H1 (cell line): ENCODE measurements at regions not wholly inside any gene's neighbourhood (a gene's known extent, or its start where the extent isn't known, plus 50 kb on each side); places are given as distances from the start of the nearest gene placed in this dataset.

Source experiments
- CTCF ChIA-PET: fragments of 300-600 bp; sonication (Branson Sonifier 250); formaldehyde crosslinking; loops from one replicate; lab custom pipeline; 2021; ENCODE audit not compliant: partially characterized antibody; lab: Charles Lee
- POLR2A ChIA-PET: fragments of 300-600 bp; sonication (Branson Sonifier 250); formaldehyde crosslinking; loops from one replicate; lab custom pipeline; 2021; ENCODE audit warnings: inconsistent platforms; ENCODE audit not compliant: partially characterized antibody; lab: Charles Lee
- DNase-seq, 2 experiments: peaks; one replicate each; pipeline versions ENCODE4 v3.0.0 to v3.0.0-alpha.2; 2010 to 2022; ENCODE audit warnings: low spot score in 2 of 2, low read depth in 1 of 2, mixed read lengths in 1 of 2
- FAIRE-seq: peaks from 2 replicates; lab custom pipeline; 2011; peaks lifted over from hg19 to GRCh38; lab: Jason Lieb, UNC
- H2AFZ ChIP-seq: 2 replicates; pipeline ENCODE4 v1.8.1; 2012; ENCODE audit warnings: low read length, inconsistent platforms
- H2AK5ac ChIP-seq: 2 replicates; pipeline ENCODE4 v1.6.1; 2013; ENCODE audit warnings: low read depth, low read length
- H2BK120ac ChIP-seq: replicated peaks from 2 replicates; pipeline ENCODE3; 2013; ENCODE audit warnings: low read depth, low read length, inconsistent platforms
- H2BK12ac ChIP-seq: 2 replicates; pipeline ENCODE4 v1.6.1; 2013; ENCODE audit warnings: low read depth, low read length
- H2BK15ac ChIP-seq: 2 replicates; pipeline ENCODE4 v1.6.1; 2013; ENCODE audit warnings: low read length
- H2BK20ac ChIP-seq: 2 replicates; pipeline ENCODE4 v1.6.1; 2013; ENCODE audit warnings: low read length
- H2BK5ac ChIP-seq: 2 replicates; pipeline ENCODE4 v1.6.1; 2013; ENCODE audit warnings: low read depth, low read length
- H3K14ac ChIP-seq: 2 replicates; pipeline ENCODE4 v1.6.1; 2013; ENCODE audit warnings: inconsistent platforms; ENCODE audit not compliant: insufficient read length
- H3K18ac ChIP-seq: 2 replicates; pipeline ENCODE4 v1.6.1; 2013; ENCODE audit warnings: low read length; ENCODE audit errors: extremely low read depth
- H3K23ac ChIP-seq: 2 replicates; pipeline ENCODE4 v1.6.1; 2013; ENCODE audit warnings: inconsistent platforms; ENCODE audit not compliant: insufficient read length
- H3K23me2 ChIP-seq: 2 replicates; pipeline ENCODE4 v1.6.1; 2013; ENCODE audit warnings: low read depth, low read length
- H3K27ac ChIP-seq: 2 replicates; pipeline ENCODE4 v1.6.1; 2011; ENCODE audit warnings: low read depth, low read length, inconsistent platforms
- H3K27me3 ChIP-seq, 4 experiments: replicated peaks in 1 of 4; 1 replicate in 1 of 4; 2 replicates in 3 of 4; pipeline versions ENCODE4 v1.6.1 to v1.8.1; 2011 to 2013; ENCODE audit warnings: low read length in 3 of 4, mild to moderate bottlenecking in 3 of 4, inconsistent platforms in 2 of 4, mixed read lengths in 2 of 4, moderate library complexity in 1 of 4; ENCODE audit not compliant: control insufficient read depth in 3 of 4, insufficient read depth in 3 of 4; ENCODE audit errors: extremely low read depth in 1 of 4
- H3K36me3 ChIP-seq, 4 experiments: 2 replicates each; pipeline versions ENCODE4 v1.6.1 to v1.8.1; 2011 to 2013; ENCODE audit warnings: mild to moderate bottlenecking in 4 of 4, low read length in 3 of 4, moderate library complexity in 2 of 4, control low read depth in 1 of 4, inconsistent platforms in 1 of 4; ENCODE audit not compliant: insufficient read depth in 4 of 4, control insufficient read depth in 2 of 4
- H3K4ac ChIP-seq: replicated peaks from 2 replicates; pipeline ENCODE3; 2013; ENCODE audit warnings: low read length, low read depth, mixed read lengths, inconsistent platforms; ENCODE audit not compliant: insufficient read length
- H3K4me1 ChIP-seq, 4 experiments: replicated peaks in 1 of 4; 1 replicate in 1 of 4; 2 replicates in 3 of 4; pipeline versions ENCODE4 v1.6.1 to v1.8.1; 2011 to 2013; ENCODE audit warnings: low read length in 3 of 4, inconsistent platforms in 2 of 4, mixed read lengths in 1 of 4; ENCODE audit not compliant: insufficient read depth in 4 of 4, control insufficient read depth in 3 of 4
- H3K4me2 ChIP-seq, 2 experiments: 2 replicates each; pipeline versions ENCODE4 v1.6.1 to v1.8.1; 2011 to 2013; ENCODE audit warnings: low read depth in 2 of 2, low read length in 2 of 2, control low read depth in 1 of 2, inconsistent platforms in 1 of 2, mild to moderate bottlenecking in 1 of 2; ENCODE audit not compliant: insufficient read depth in 1 of 2
- H3K4me3 ChIP-seq, 4 experiments: fragments of 200-600, 300-600 bp in 1 of 4; sonication (generic), shearing (Covaris generic), sonication (Bioruptor Twin) in 1 of 4; 2 replicates each; pipeline versions ENCODE4 v1.5.1 to v1.8.1; 2011 to 2016; ENCODE audit warnings: low read length in 4 of 4, low read depth in 3 of 4, control low read depth in 2 of 4, inconsistent platforms in 2 of 4, mild to moderate bottlenecking in 2 of 4, mixed read lengths in 1 of 4, moderate library complexity in 1 of 4; ENCODE audit not compliant: insufficient read depth in 2 of 4; ENCODE audit errors: extremely low read depth in 1 of 4
- H3K56ac ChIP-seq: replicated peaks from 2 replicates; pipeline ENCODE3; 2013; ENCODE audit warnings: low read depth, mild to moderate bottlenecking, mixed read lengths, low read length, inconsistent platforms; ENCODE audit not compliant: insufficient read length
- H3K79me1 ChIP-seq: 2 replicates; pipeline ENCODE4 v1.6.1; 2013; ENCODE audit warnings: low read depth, low read length, control low read depth
- H3K79me2 ChIP-seq, 2 experiments: 2 replicates each; pipeline versions ENCODE4 v1.6.1 to v1.8.1; 2012 to 2013; ENCODE audit warnings: low read length in 2 of 2, mild to moderate bottlenecking in 2 of 2, inconsistent platforms in 1 of 2; ENCODE audit not compliant: insufficient read depth in 2 of 2, control insufficient read depth in 1 of 2
- H3K9ac ChIP-seq, 4 experiments: replicated peaks in 1 of 4; 1 replicate in 1 of 4; 2 replicates in 3 of 4; pipeline versions ENCODE4 v1.6.1 to v1.8.1; 2011 to 2013; ENCODE audit warnings: low read depth in 3 of 4, low read length in 3 of 4, control low read depth in 2 of 4, mild to moderate bottlenecking in 2 of 4, moderate library complexity in 2 of 4, inconsistent platforms in 1 of 4; ENCODE audit errors: extremely low read depth in 1 of 4
- H3K9me3 ChIP-seq, 2 experiments: 2 replicates each; pipeline versions ENCODE4 v1.6.1 to v1.8.1; 2012 to 2013; ENCODE audit warnings: mild to moderate bottlenecking in 2 of 2, moderate library complexity in 2 of 2, control low read depth in 1 of 2, inconsistent platforms in 1 of 2, low read depth in 1 of 2, low read length in 1 of 2, mixed read lengths in 1 of 2; ENCODE audit not compliant: insufficient read depth in 2 of 2
- H4K20me1 ChIP-seq, 2 experiments: replicated peaks in 1 of 2; 2 replicates each; pipeline versions ENCODE3 to v1.8.1; 2011 to 2013; ENCODE audit warnings: inconsistent platforms in 2 of 2, low read length in 2 of 2, mild to moderate bottlenecking in 1 of 2; ENCODE audit not compliant: insufficient read depth in 2 of 2, control insufficient read depth in 1 of 2
- H4K5ac ChIP-seq: 2 replicates; pipeline ENCODE4 v1.6.1; 2013; ENCODE audit warnings: low read length, low read depth, mixed read lengths, inconsistent platforms; ENCODE audit not compliant: insufficient read length
- H4K8ac ChIP-seq: 2 replicates; pipeline ENCODE4 v1.8.0; 2013; ENCODE audit warnings: mild to moderate bottlenecking, moderate library complexity, low read length, inconsistent platforms; ENCODE audit not compliant: insufficient read depth; ENCODE audit errors: extremely low read depth
- H4K91ac ChIP-seq: replicated peaks from 2 replicates; pipeline ENCODE3; 2013; ENCODE audit warnings: low read length, mixed read lengths, inconsistent platforms; ENCODE audit not compliant: insufficient read length
- ATF3 ChIP-seq: IDR thresholded peaks from 2 replicates; pipeline ENCODE4 v1.6.1; 2011; ENCODE audit warnings: low read depth, mild to moderate bottlenecking, low read length; ENCODE audit not compliant: insufficient read depth
- CTCF ChIP-seq, 3 experiments: IDR thresholded peaks; 1 replicate in 2 of 3; 2 replicates in 1 of 3; pipeline versions ENCODE4 v1.5.1 to v1.6.1; 2011; ENCODE audit warnings: low read length in 3 of 3, mild to moderate bottlenecking in 3 of 3, inconsistent platforms in 2 of 3, low read depth in 1 of 3, moderate library complexity in 1 of 3; ENCODE audit not compliant: insufficient read depth in 1 of 3; ENCODE audit errors: control extremely low read depth in 1 of 3
- E2F6 ChIP-seq: IDR thresholded peaks from 2 replicates; pipeline ENCODE4 v1.6.1; 2012; ENCODE audit warnings: inconsistent platforms
- HDAC6 ChIP-seq: IDR thresholded peaks from one replicate; pipeline ENCODE4 v1.7.1; 2012; ENCODE audit warnings: low read depth, mild to moderate bottlenecking, inconsistent platforms, low read length, moderate library complexity
- KDM1A ChIP-seq: fragments of 200-600, 300-600 bp; sonication (generic); IDR thresholded peaks from 2 replicates; pipeline ENCODE4 v1.7.1; 2016; ENCODE audit warnings: mild to moderate bottlenecking, low read length, borderline replicate concordance
- KDM4A ChIP-seq: IDR thresholded peaks from one replicate; pipeline ENCODE4 v1.7.1; 2012; ENCODE audit warnings: low read depth, mild to moderate bottlenecking, moderate library complexity, low read length, inconsistent platforms; ENCODE audit not compliant: severe bottlenecking
- MAX ChIP-seq: IDR thresholded peaks from 2 replicates; pipeline ENCODE4 v1.6.1; 2012; ENCODE audit warnings: inconsistent platforms
- SP2 ChIP-seq: IDR thresholded peaks from 2 replicates; pipeline ENCODE4 v1.6.1; 2012; ENCODE audit warnings: mild to moderate bottlenecking, low read length, inconsistent platforms
- SRF ChIP-seq: IDR thresholded peaks from 2 replicates; pipeline ENCODE4 v1.6.1; 2011; ENCODE audit warnings: mild to moderate bottlenecking, low read depth, low read length, moderate library complexity
- TEAD4 ChIP-seq: IDR thresholded peaks from 2 replicates; pipeline ENCODE4 v1.6.1; 2012; ENCODE audit warnings: low read depth, low read length, inconsistent platforms, mixed read lengths
- ZNF274 ChIP-seq: IDR thresholded peaks from 2 replicates; pipeline ENCODE4 v1.7.0; 2012; ENCODE audit warnings: low read length, borderline replicate concordance; ENCODE audit errors: extremely low read depth
- WGBS, 2 experiments: shearing (Covaris generic) in 1 of 2; methylation state at CpG; one replicate each; pipeline versions ENCODE4 v1.1.6 to v1.1.7; 2013 to 2015; ENCODE audit warnings: low lambda C conversion rate in 2 of 2, mixed read lengths in 2 of 2, inconsistent platforms in 1 of 2, low coverage in 1 of 2, missing lambda C conversion rate in 1 of 2; ENCODE audit not compliant: insufficient replicate concordance in 2 of 2, insufficient coverage in 1 of 2, insufficient read length in 1 of 2; ENCODE audit errors: extremely low coverage in 1 of 2, missing lambda C conversion rate in 1 of 2; 5-methylcytosine and 5-hydroxymethylcytosine counted together

- WGBS, 2 experiments, result 95% methylated on average over 1 of the region's 1 CpG; no CpG with 5 or more reads in 1 of the 2 experiments
- H2BK15ac ChIP-seq, result no peak overlapping the region
- no peak overlapping the region for H3K27ac ChIP-seq
- POLR2A ChIA-PET, result no interaction called here
- H3K79me1 ChIP-seq, result no peaks in the 10 kb centered on the region
- H2BK120ac ChIP-seq, result no peak overlapping the region
- H4K5ac ChIP-seq, result no peak overlapping the region
- H2BK12ac ChIP-seq, result no peak overlapping the region
- H3K79me2 ChIP-seq, result no peaks in the 10 kb centered on the region
- H3K4me3 ChIP-seq, result no peak overlapping the region
- no peaks in the 10 kb centered on the region for H3K23me2 ChIP-seq
- H3K14ac ChIP-seq, result no peak overlapping the region
- H3K9me3 ChIP-seq, result no peaks in the 10 kb centered on the region
- CTCF ChIA-PET, result no interaction called here
- no peak overlapping the region for H3K4ac ChIP-seq
- H2AK5ac ChIP-seq, result no peak overlapping the region
- H4K91ac ChIP-seq, result no peak overlapping the region
- TF ChIP-seq MAX, result no peak
- TF ChIP-seq SRF, result no peak
- TF ChIP-seq KDM4A, result no peak
- no peak for TF ChIP-seq HDAC6
- TF ChIP-seq E2F6, result no peak
- no peak for TF ChIP-seq SP2
- TF ChIP-seq ATF3, result no peak
- TF ChIP-seq ZNF274, result no peak
- TF ChIP-seq TEAD4, result no peak
- TF ChIP-seq CTCF (IDR thresholded peaks at IDR 0.05; ENCODE audit: control extremely low read depth in 1 of 3, insufficient read depth in 1 of 3, low read depth in 1 of 3, low read length in 3 of 3), result no peak
- TF ChIP-seq KDM1A, result no peak
- H4K20me1 ChIP-seq, result no peaks in the 10 kb centered on the region
- H2BK20ac ChIP-seq, result no peak overlapping the region
- H3K23ac ChIP-seq, result no peak overlapping the region
- no peak overlapping the region for H3K4me2 ChIP-seq
- H3K9ac ChIP-seq, result no peak overlapping the region
- H3K4me1 ChIP-seq, result peaks cover 0 to 5% (median 3%) of the 10 kb centered on the region in 4 experiments; a peak in 4 of 7 replicates
- H2BK5ac ChIP-seq, result no peak overlapping the region
- H3K56ac ChIP-seq, result no peak overlapping the region
- H2AFZ ChIP-seq, result no peak overlapping the region
- H4K8ac ChIP-seq, result no peak overlapping the region
- FAIRE-seq (no peak), DNase-seq (no peak)
- no peaks in the 10 kb centered on the region for H3K36me3 ChIP-seq
- H3K18ac ChIP-seq, result no peak overlapping the region
- H3K27me3 ChIP-seq, result no peaks in the 10 kb centered on the region; a peak in 1 of 7 replicates
These were observed 357.8 kb upstream of the LARGE1 start for GRCh38 chr22:34278121-34278520.
